ENCODE measurements at regions not wholly inside any gene's neighbourhood (a gene's known extent, or its start where the extent isn't known, plus 50 kb on each side); places are given as distances from the start of the nearest gene placed in this dataset.

GRCh38 chr4:187183346-187183745, 459.7 kb upstream of the FAT1 start:
- no peak for TF ChIP-seq CTCF (conservative IDR thresholded peaks at IDR 0.05; ENCODE audit: low read depth)
- H3K27ac ChIP-seq, result no peak overlapping the region
- CTCF ChIA-PET, result interaction anchor here (0.6 kb wide), 1 partner anchor 1032 kb away, joined by 3 read pairs; no protein-coding TSS in a partner anchor

GRCh38 chr4:187183826-187184225, 460.2 kb upstream of the FAT1 start:
- TF ChIP-seq CTCF (conservative IDR thresholded peaks at IDR 0.05; ENCODE audit: low read depth), result no peak
- no peak overlapping the region for H3K27ac ChIP-seq
- CTCF ChIA-PET, result interaction anchor here (0.6 kb wide), 1 partner anchor 1033 kb away, joined by 3 read pairs; no protein-coding TSS in a partner anchor
- POLR2A ChIA-PET (ENCODE audit: low non-redundant PET), result no interaction called here
- DNase-seq (ENCODE audit: low spot score), result no peak

More at GRCh38 chr4:187183346-187183745, 459.7 kb upstream of the FAT1 start:
- POLR2A ChIA-PET (ENCODE audit: low non-redundant PET), result no interaction called here
- DNase-seq (ENCODE audit: low spot score), result no peak

GRCh38 chr4:187184508-187184907, 460.9 kb upstream of the FAT1 start:
- DNase-seq (ENCODE audit: low spot score), result peak; percentile 13
- ChIA-PET CTCF (interaction anchor here (0.7 kb wide), 1 partner anchor 648 kb away, joined by 3 read pairs; no protein-coding TSS in a partner anchor), POLR2A (ENCODE audit: low non-redundant PET) (no interaction called here)
- no peak for TF ChIP-seq CTCF (conservative IDR thresholded peaks at IDR 0.05; ENCODE audit: low read depth)
- no peak overlapping the region for H3K27ac ChIP-seq

GRCh38 chr4:187188118-187188517, 464.5 kb upstream of the FAT1 start:
- no peak for DNase-seq (ENCODE audit: low spot score)
- ChIA-PET CTCF (no interaction called here), POLR2A (ENCODE audit: low non-redundant PET) (no interaction called here)
- TF ChIP-seq CTCF (conservative IDR thresholded peaks at IDR 0.05; ENCODE audit: low read depth), result no peak
- no peak overlapping the region for H3K27ac ChIP-seq

- no peak for TF ChIP-seq CTCF (conservative IDR thresholded peaks at IDR 0.05; ENCODE audit: low read depth)
- CTCF ChIA-PET, result no interaction called here
- no peak overlapping the region for H3K27ac ChIP-seq
- no peak for DNase-seq (ENCODE audit: low spot score)
- POLR2A ChIA-PET (ENCODE audit: low non-redundant PET), result no interaction called here
Observed at GRCh38 chr4:187188741-187189140, 465.1 kb upstream of the FAT1 start.

- no peak for DNase-seq (ENCODE audit: low spot score)
- no peak overlapping the region for H3K27ac ChIP-seq
- ChIA-PET POLR2A (ENCODE audit: low non-redundant PET) (no interaction called here), CTCF (no interaction called here)
- TF ChIP-seq CTCF (conservative IDR thresholded peaks at IDR 0.05; ENCODE audit: low read depth), result no peak
Observed at GRCh38 chr4:187190390-187190789, 466.7 kb upstream of the FAT1 start.

- DNase-seq (ENCODE audit: low spot score), result no peak
- no peak overlapping the region for H3K27ac ChIP-seq
- ChIA-PET POLR2A (ENCODE audit: low non-redundant PET) (no interaction called here), CTCF (no interaction called here)
- TF ChIP-seq CTCF (conservative IDR thresholded peaks at IDR 0.05; ENCODE audit: low read depth), result no peak
Observed at GRCh38 chr4:187191676-187192075, 468.0 kb upstream of the FAT1 start.

Data from RWPE1 (cell line).